ENCODE measurements at regions not wholly inside any gene's neighbourhood (a gene's known extent, or its start where the extent isn't known, plus 50 kb on each side); places are given as distances from the start of the nearest gene placed in this dataset.
"Not testable (repeated sequence)": the region's sequence is repeated elsewhere in the genome, so short reads cannot be mapped to it uniquely, and the experiment has no call there.

DNA sequence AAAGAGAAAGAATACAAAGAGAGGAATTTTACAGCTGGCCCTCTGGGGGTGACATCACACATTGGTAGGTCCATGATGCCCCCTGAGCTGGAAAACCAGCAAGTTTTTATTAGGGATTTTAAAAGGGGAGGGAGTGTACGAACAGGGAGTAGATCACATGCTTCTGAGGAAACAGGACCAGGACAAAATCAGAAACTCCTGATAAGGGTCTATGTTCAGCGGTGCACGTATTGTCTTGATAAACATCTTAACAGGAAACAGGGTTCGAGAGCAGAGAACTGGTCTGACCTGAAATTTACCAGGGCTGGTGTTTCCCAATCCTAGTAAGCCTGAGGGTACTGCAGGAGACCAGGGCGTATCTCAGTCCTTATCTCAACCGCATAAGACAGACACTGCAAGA is 530.6 kb upstream of the ZNF717 start:
- H3K27ac ChIP-seq (ENCODE audit: low read depth, low read length); H3K4ac ChIP-seq (replicated peaks; ENCODE audit: insufficient read length, low read depth, low read length); H3K36me3 ChIP-seq (ENCODE audit: control insufficient read depth in 2 of 4, insufficient read depth in 4 of 4, low read length in 3 of 4); H3K27me3 ChIP-seq (replicated peaks in 1 of 4; ENCODE audit: control insufficient read depth in 3 of 4, extremely low read depth in 1 of 4, insufficient read depth in 3 of 4, low read length in 3 of 4); H3K14ac ChIP-seq (ENCODE audit: insufficient read length); H2AFZ ChIP-seq (ENCODE audit: low read length); H4K5ac ChIP-seq (ENCODE audit: insufficient read length, low read depth, low read length); H4K91ac ChIP-seq (replicated peaks; ENCODE audit: insufficient read length, low read length); H2BK120ac ChIP-seq (replicated peaks; ENCODE audit: low read depth, low read length); DNase-seq (ENCODE audit: low read depth in 1 of 2, low spot score in 2 of 2); H3K4me1 ChIP-seq (replicated peaks in 1 of 4; ENCODE audit: control insufficient read depth in 3 of 4, insufficient read depth in 4 of 4, low read length in 3 of 4); H3K4me3 ChIP-seq (ENCODE audit: extremely low read depth in 1 of 4, insufficient read depth in 2 of 4, low read depth in 3 of 4, low read length in 4 of 4); H4K20me1 ChIP-seq (replicated peaks in 1 of 2; ENCODE audit: control insufficient read depth in 1 of 2, insufficient read depth in 2 of 2, low read length in 2 of 2); H3K18ac ChIP-seq (ENCODE audit: extremely low read depth, low read length); H3K9me3 ChIP-seq (ENCODE audit: insufficient read depth in 2 of 2, low read depth in 1 of 2, low read length in 1 of 2); H3K23ac ChIP-seq (ENCODE audit: insufficient read length); H3K23me2 ChIP-seq (ENCODE audit: low read depth, low read length); H2BK20ac ChIP-seq (ENCODE audit: low read length); H2BK5ac ChIP-seq (ENCODE audit: low read depth, low read length); H3K56ac ChIP-seq (replicated peaks; ENCODE audit: insufficient read length, low read depth, low read length); CTCF ChIA-PET (ENCODE audit: partially characterized antibody); H2BK12ac ChIP-seq (ENCODE audit: low read depth, low read length); POLR2A ChIA-PET (ENCODE audit: partially characterized antibody); H2BK15ac ChIP-seq (ENCODE audit: low read length); H3K9ac ChIP-seq (replicated peaks in 1 of 4; ENCODE audit: extremely low read depth in 1 of 4, low read depth in 3 of 4, low read length in 3 of 4); FAIRE-seq; H4K8ac ChIP-seq (ENCODE audit: extremely low read depth, insufficient read depth, low read length); H3K79me1 ChIP-seq (ENCODE audit: low read depth, low read length); H2AK5ac ChIP-seq (ENCODE audit: low read depth, low read length); H3K4me2 ChIP-seq (ENCODE audit: insufficient read depth in 1 of 2, low read depth in 2 of 2, low read length in 2 of 2); H3K79me2 ChIP-seq (ENCODE audit: control insufficient read depth in 1 of 2, insufficient read depth in 2 of 2, low read length in 2 of 2): not testable (repeated sequence)
- 96% methylated on average over 6 of the region's 6 CpGs; no CpG with 5 or more reads in 1 of the 2 experiments for WGBS, 2 experiments (ENCODE audit: extremely low coverage in 1 of 2, insufficient coverage in 1 of 2, insufficient read length in 1 of 2, insufficient replicate concordance in 2 of 2, low coverage in 1 of 2, low lambda C conversion rate in 2 of 2, missing lambda C conversion rate in 1 of 2)

Data from H1 (cell line).